ENCODE measurements at regions not wholly inside any gene's neighbourhood (a gene's known extent, or its start where the extent isn't known, plus 50 kb on each side); places are given as distances from the start of the nearest gene placed in this dataset.

- no peak for DNase-seq
- Histone ChIP-seq H3K9me3 (no peaks in the 10 kb centered on the region), H3K4me3 (no peak overlapping the region), H3K27me3 (peaks cover 0 to 19% (median 0%) of the 10 kb centered on the region in 4 donors), H3K27ac (no peak overlapping the region), H3K36me3 (no peaks in the 10 kb centered on the region), H3K4me1 (no peaks in the 10 kb centered on the region)
- intact Hi-C loops (cut with DNase I): no loop called here
- TF ChIP-seq POLR2A (IDR thresholded peaks at IDR 0.05): no peak
- no peak for TF ChIP-seq CTCF (IDR thresholded peaks at IDR 0.05)
- 75 to 76% methylated on average over 2 of the region's 3 CpGs for WGBS, 2 donors
Measured at GRCh38 chr7:26562841-26563240, 271.2 kb downstream of the SNX10 start.

- intact Hi-C loops (cut with DNase I): no loop called here
- DNase-seq: no peak
- H3K27me3 ChIP-seq: peaks cover 0 to 19% (median 0%) of the 10 kb centered on the region in 4 donors
- TF ChIP-seq CTCF (IDR thresholded peaks at IDR 0.05) (no peak), POLR2A (IDR thresholded peaks at IDR 0.05) (no peak)
- H3K4me1 ChIP-seq: no peaks in the 10 kb centered on the region
- H3K4me3 ChIP-seq: no peak overlapping the region
- 95 to 96% methylated on average over 1 of the region's 1 CpG for WGBS, 2 donors
- no peak overlapping the region for H3K27ac ChIP-seq
- H3K36me3 ChIP-seq: no peaks in the 10 kb centered on the region
- no peaks in the 10 kb centered on the region for H3K9me3 ChIP-seq
Measured at GRCh38 chr7:26563406-26563805, 271.7 kb downstream of the SNX10 start.

- no peaks in the 10 kb centered on the region for H3K36me3 ChIP-seq
- no peak for TF ChIP-seq CTCF (IDR thresholded peaks at IDR 0.05)
- no peak for TF ChIP-seq POLR2A (IDR thresholded peaks at IDR 0.05)
- H3K4me1 ChIP-seq: no peaks in the 10 kb centered on the region
- no peak overlapping the region for H3K27ac ChIP-seq
- no peaks in the 10 kb centered on the region for H3K9me3 ChIP-seq
- intact Hi-C loops (cut with DNase I): no loop called here
- H3K27me3 ChIP-seq: peaks cover 0 to 7% (median 0%) of the 10 kb centered on the region in 4 donors
- H3K4me3 ChIP-seq: no peak overlapping the region
- 56 to 78% methylated on average over 4 of the region's 4 CpGs for WGBS, 2 donors
- no peak for DNase-seq
Measured at GRCh38 chr7:26567266-26567665, 275.6 kb downstream of the SNX10 start.

- Histone ChIP-seq H3K9me3 (no peaks in the 10 kb centered on the region), H3K36me3 (no peaks in the 10 kb centered on the region), H3K27ac (no peak overlapping the region), H3K4me3 (no peak overlapping the region), H3K27me3 (peaks cover 0 to 6% (median 0%) of the 10 kb centered on the region in 4 donors), H3K4me1 (no peaks in the 10 kb centered on the region)
- DNase-seq: no peak
- WGBS, 2 donors: 65 to 79% methylated on average over 6 of the region's 6 CpGs
- intact Hi-C loops (cut with DNase I): no loop called here
- TF ChIP-seq POLR2A (IDR thresholded peaks at IDR 0.05) (no peak), CTCF (IDR thresholded peaks at IDR 0.05) (no peak)
Measured at GRCh38 chr7:26574476-26574875, 282.8 kb downstream of the SNX10 start.

- H3K4me3 ChIP-seq: no peak overlapping the region
- peaks cover 0 to 24% (median 0%) of the 10 kb centered on the region in 4 donors for H3K27me3 ChIP-seq
- WGBS, 2 donors: 80 to 100% methylated on average over 2 of the region's 4 CpGs
- DNase-seq: no peak
- intact Hi-C loops (cut with DNase I): no loop called here
- H3K9me3 ChIP-seq: no peaks in the 10 kb centered on the region
- TF ChIP-seq CTCF (IDR thresholded peaks at IDR 0.05): no peak
- no peak for TF ChIP-seq POLR2A (IDR thresholded peaks at IDR 0.05)
- no peak overlapping the region for H3K27ac ChIP-seq
- H3K36me3 ChIP-seq: no peaks in the 10 kb centered on the region
- H3K4me1 ChIP-seq: no peaks in the 10 kb centered on the region
Measured at GRCh38 chr7:26580064-26580591, 284.3 kb downstream of the SKAP2 start.

All from esophagus squamous epithelium (tissue), 5 donors.